AG10803 (cell line): ENCODE measurements at regions not wholly inside any gene's neighbourhood (a gene's known extent, or its start where the extent isn't known, plus 50 kb on each side); places are given as distances from the start of the nearest gene placed in this dataset.

Experiments
- DNase-seq: peaks from one replicate; pipeline ENCODE4 v3.0.0; 2010; ENCODE audit warnings: low read depth
- H3K4me3 ChIP-seq: 2 replicates; pipeline ENCODE4 v1.5.1; 2011; ENCODE audit warnings: mild to moderate bottlenecking, low read length, control low read depth
- CTCF ChIP-seq: conservative IDR thresholded peaks from 2 replicates; pipeline ENCODE4 v1.5.1; 2011; ENCODE audit warnings: mild to moderate bottlenecking, low read length, control low read depth, inconsistent platforms

DNA sequence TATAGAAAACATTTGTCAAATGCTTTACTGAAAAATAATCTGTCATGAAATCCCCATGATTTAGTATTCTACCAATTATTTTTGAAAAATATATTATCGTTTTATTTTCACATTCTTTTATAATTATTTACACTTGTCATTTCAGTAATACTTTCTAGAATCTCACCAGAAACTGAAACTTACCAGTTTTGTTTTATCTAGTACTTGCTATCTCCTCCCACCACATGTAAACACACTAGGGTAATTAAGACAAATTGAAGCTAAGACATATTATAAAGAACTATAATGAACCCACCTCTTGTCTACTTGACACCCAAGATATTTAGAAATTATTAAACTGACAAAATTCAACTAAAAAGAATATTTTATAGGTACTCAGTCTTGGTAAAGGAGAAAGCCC is 51.5 kb upstream of the GRM3 start:
- no peak for TF ChIP-seq CTCF
- DNase-seq: no peak
- no peak overlapping the region for H3K4me3 ChIP-seq

- TF ChIP-seq CTCF: no peak
- no peak overlapping the region for H3K4me3 ChIP-seq
- DNase-seq: no peak
Observed at GRCh38 chr7:86574006-86574405, 69.7 kb upstream of the GRM3 start.

- H3K4me3 ChIP-seq: no peak overlapping the region
- TF ChIP-seq CTCF: no peak
- no peak for DNase-seq
Observed at GRCh38 chr7:86558680-86559501, 84.8 kb upstream of the GRM3 start.

GRCh38 chr7:86534641-86535040 is 109.1 kb upstream of the GRM3 start:
- no peak for DNase-seq
- no peak for TF ChIP-seq CTCF
- H3K4me3 ChIP-seq: no peak overlapping the region

GRCh38 chr7:86504229-86504628 is 139.5 kb upstream of the GRM3 start:
- H3K4me3 ChIP-seq: no peak overlapping the region
- no peak for DNase-seq
- TF ChIP-seq CTCF: no peak

DNA sequence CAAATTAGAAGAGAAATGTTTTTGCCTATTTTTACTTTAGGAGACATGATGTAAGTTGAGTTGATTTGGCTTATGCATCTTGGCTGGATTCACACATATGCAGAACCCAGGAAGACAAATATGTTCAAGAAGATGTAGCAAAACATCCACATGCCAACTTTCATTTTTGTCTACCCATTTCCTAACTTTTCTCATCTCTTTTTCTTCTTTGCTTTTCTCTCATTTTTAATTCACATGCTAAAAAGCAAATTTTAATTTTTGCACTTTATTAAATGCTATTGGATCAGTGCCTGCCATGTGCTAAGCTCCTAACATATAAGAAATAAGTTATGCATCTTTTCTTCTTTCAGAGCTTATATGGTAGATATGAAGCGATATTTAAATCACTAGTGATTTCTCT is 143.7 kb upstream of the GRM3 start:
- DNase-seq: no peak
- no peak for TF ChIP-seq CTCF
- no peak overlapping the region for H3K4me3 ChIP-seq

DNA sequence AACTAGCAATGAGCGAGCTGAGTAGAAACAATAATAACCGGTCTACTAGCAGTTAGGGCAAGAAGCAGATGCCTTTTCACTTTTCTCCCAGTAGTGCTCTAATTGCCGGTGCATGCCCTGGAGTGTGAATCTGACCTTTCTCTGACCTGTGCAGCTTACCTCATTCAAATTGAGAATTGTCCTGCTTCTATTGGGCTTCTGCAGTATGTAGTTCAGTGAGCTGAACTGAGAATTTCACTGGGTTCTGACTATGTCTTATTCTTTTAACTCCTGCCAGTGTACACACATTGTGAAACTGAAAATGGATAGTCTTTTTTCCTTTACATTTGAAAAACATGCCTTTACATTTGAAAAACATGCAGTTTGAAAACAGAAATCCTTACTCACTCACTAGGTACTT is 157.9 kb upstream of the GRM3 start:
- DNase-seq: no peak
- H3K4me3 ChIP-seq: no peak overlapping the region
- no peak for TF ChIP-seq CTCF
